Stomach (tissue), 8 donors: ENCODE measurements at regions not wholly inside any gene's neighbourhood (a gene's known extent, or its start where the extent isn't known, plus 50 kb on each side); places are given as distances from the start of the nearest gene placed in this dataset.

Experiments
- DNase-seq, 2 donors: peaks; one replicate each; pipeline versions ENCODE4 v3.0.0 to v3.0.0-alpha.2; 2013 to 2019
- H3K27ac ChIP-seq, 5 donors: fragments of 200-600 bp in 4 of 5; sonication (generic) in 4 of 5; one replicate each; pipeline ENCODE4 v1.5.1; 2013 to 2019; ENCODE audit warnings: mild to moderate bottlenecking in 1 of 5, moderate library complexity in 1 of 5
- H3K27me3 ChIP-seq, 3 donors: fragments of 200-600 bp; sonication (generic); one replicate each; pipeline ENCODE4 v1.5.1; 2017 to 2019; ENCODE audit warnings: mixed run types in 1 of 3
- H3K36me3 ChIP-seq, 4 donors: fragments of 200-600 bp; sonication (generic); 1 replicate in 3 of 4; 2 replicates in 1 of 4; pipeline ENCODE4 v1.5.1; 2016 to 2019
- H3K4me1 ChIP-seq, 4 donors: fragments of 200-600 bp; sonication (generic); one replicate each; pipeline ENCODE4 v1.5.1; 2016 to 2019
- H3K4me3 ChIP-seq, 4 donors: fragments of 200-600 bp; sonication (generic) in 3 of 4; one replicate each; pipeline ENCODE4 v1.5.1; 2016 to 2019; ENCODE audit warnings: mild to moderate bottlenecking in 1 of 4
- H3K9me3 ChIP-seq, 4 donors: fragments of 200-600 bp; sonication (generic); one replicate each; pipeline ENCODE4 v1.5.1; 2016 to 2019
- EP300 ChIP-seq: sonication (generic); formaldehyde crosslinking; IDR thresholded peaks from one replicate; pipeline ENCODE4 v1.6.1; 2017; ENCODE audit warnings: antibody characterized with exemption
- POLR2A ChIP-seq, 4 donors: fragments of 450-650 bp; IDR thresholded peaks; one replicate each; pipeline ENCODE4 v1.6.1; 2016; ENCODE audit warnings: antibody characterized with exemption in 4 of 4, control low read depth in 2 of 4, mild to moderate bottlenecking in 1 of 4, moderate library complexity in 1 of 4
- POLR2AphosphoS5 ChIP-seq, 3 donors: sonication (generic); formaldehyde crosslinking; IDR thresholded peaks; one replicate each; pipeline ENCODE4 v1.6.1; 2016; ENCODE audit warnings: antibody characterized with exemption in 3 of 3
- WGBS, 5 donors: extraction: QIAGEN DNeasy Blood & Tissue Kit in 3 of 5; methylation state at CpG; one replicate each; pipeline versions ENCODE4 v1.1.5 to v1.1.7; 2013 to 2018; 5-methylcytosine and 5-hydroxymethylcytosine counted together
- intact Hi-C: fragments of 100-400 bp; cut with DNase I; formaldehyde crosslinking; loops from one replicate; pipeline ENCODE4 v1.15.1; 2023; ENCODE audit warnings: low total_unique reads
- TF ChIP-seq, protein P1 (sequence below), 7 experiments: fragments of 450-650 bp in 4 of 7; fragments of 200-600 bp in 3 of 7; sonication (generic) in 3 of 7; IDR thresholded peaks; one replicate each; pipeline ENCODE4 v1.5.1; 2016 to 2019; ENCODE audit warnings: antibody characterized with exemption in 7 of 7, control low read depth in 2 of 7, mild to moderate bottlenecking in 1 of 7
- donor health status: healthy with polysubstance abuse.
- donor health status: Bipolar disorder and iron deficiency.
- donor health status: healthy.

GRCh38 chr2:64327129-64327509, 126.8 kb upstream of the LGALSL start:
- H3K4me1 ChIP-seq: peaks cover 18 to 45% (median 27%) of the 10 kb centered on the region in 4 donors
- TF ChIP-seq, protein P1, sequence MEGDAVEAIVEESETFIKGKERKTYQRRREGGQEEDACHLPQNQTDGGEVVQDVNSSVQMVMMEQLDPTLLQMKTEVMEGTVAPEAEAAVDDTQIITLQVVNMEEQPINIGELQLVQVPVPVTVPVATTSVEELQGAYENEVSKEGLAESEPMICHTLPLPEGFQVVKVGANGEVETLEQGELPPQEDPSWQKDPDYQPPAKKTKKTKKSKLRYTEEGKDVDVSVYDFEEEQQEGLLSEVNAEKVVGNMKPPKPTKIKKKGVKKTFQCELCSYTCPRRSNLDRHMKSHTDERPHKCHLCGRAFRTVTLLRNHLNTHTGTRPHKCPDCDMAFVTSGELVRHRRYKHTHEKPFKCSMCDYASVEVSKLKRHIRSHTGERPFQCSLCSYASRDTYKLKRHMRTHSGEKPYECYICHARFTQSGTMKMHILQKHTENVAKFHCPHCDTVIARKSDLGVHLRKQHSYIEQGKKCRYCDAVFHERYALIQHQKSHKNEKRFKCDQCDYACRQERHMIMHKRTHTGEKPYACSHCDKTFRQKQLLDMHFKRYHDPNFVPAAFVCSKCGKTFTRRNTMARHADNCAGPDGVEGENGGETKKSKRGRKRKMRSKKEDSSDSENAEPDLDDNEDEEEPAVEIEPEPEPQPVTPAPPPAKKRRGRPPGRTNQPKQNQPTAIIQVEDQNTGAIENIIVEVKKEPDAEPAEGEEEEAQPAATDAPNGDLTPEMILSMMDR (IDR thresholded peaks at IDR 0.05): no peak
- TF ChIP-seq POLR2AphosphoS5 (IDR thresholded peaks at IDR 0.05) (no peak), EP300 (no peak), POLR2A (IDR thresholded peaks at IDR 0.05) (no peak)
- peaks cover 0 to 6% (median 0%) of the 10 kb centered on the region in 3 donors for H3K27me3 ChIP-seq
- peak overlapping the region in 3 of 5 donors; percentile 34 to 76 (median 59) for H3K27ac ChIP-seq
- peak overlapping the region in 3 of 4 donors; percentile 12 to 31 (median 30) for H3K4me3 ChIP-seq
- no peaks in the 10 kb centered on the region for H3K36me3 ChIP-seq
- intact Hi-C loops: no loop called here
- 70 to 77% (median 75%) methylated on average over 5 of the region's 5 CpGs for WGBS, 5 donors
- no peaks in the 10 kb centered on the region for H3K9me3 ChIP-seq
- no peak for DNase-seq

GRCh38 chr2:64327510-64328414, 126.2 kb upstream of the LGALSL start:
- Histone ChIP-seq H3K9me3 (no peaks in the 10 kb centered on the region), H3K36me3 (no peaks in the 10 kb centered on the region), H3K4me1 (peaks cover 18 to 45% (median 27%) of the 10 kb centered on the region in 4 donors), H3K4me3 (peak overlapping the region in 3 of 4 donors; percentile 12 to 31 (median 30)), H3K27ac (peak overlapping the region in 4 of 5 donors; percentile 25 to 76 (median 46)), H3K27me3 (no peaks in the 10 kb centered on the region)
- intact Hi-C loops: no loop called here
- TF ChIP-seq POLR2A (IDR thresholded peaks at IDR 0.05): no peak
- TF ChIP-seq, protein P1 (IDR thresholded peaks at IDR 0.05): peak in 3 of 7 experiments; percentile 14 to 20 (median 20)
- WGBS, 5 donors: 58 to 73% (median 66%) methylated on average over 16 of the region's 16 CpGs
- peak in 1 of 2 donors; percentile 77 for DNase-seq

DNA sequence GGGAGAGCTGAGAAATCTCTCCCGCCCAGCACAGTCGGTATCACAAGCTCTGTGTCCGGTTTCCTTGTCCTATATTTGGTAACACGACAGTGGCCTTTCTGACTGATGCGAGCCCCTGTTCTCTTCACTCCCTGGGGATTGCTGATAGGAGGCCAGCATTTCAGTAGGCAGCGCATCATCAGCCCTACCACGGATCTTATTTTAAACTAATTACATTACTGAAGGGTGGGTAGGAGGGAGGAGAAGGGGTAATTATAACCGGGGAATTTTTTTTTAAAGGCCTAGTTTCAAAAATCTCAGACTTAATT, 125.6 kb upstream of the LGALSL start:
- intact Hi-C loops: no loop called here
- H3K36me3 ChIP-seq: no peaks in the 10 kb centered on the region
- 68 to 81% (median 72%) methylated on average over 8 of the region's 8 CpGs for WGBS, 5 donors
- H3K27me3 ChIP-seq: no peaks in the 10 kb centered on the region
- TF ChIP-seq POLR2AphosphoS5 (IDR thresholded peaks at IDR 0.05) (no peak), POLR2A (IDR thresholded peaks at IDR 0.05) (no peak), EP300 (no peak)
- TF ChIP-seq, protein P1 (IDR thresholded peaks at IDR 0.05): no peak
- peaks cover 18 to 45% (median 27%) of the 10 kb centered on the region in 4 donors for H3K4me1 ChIP-seq
- H3K4me3 ChIP-seq: no peak overlapping the region
- H3K9me3 ChIP-seq: no peaks in the 10 kb centered on the region
- no peak for DNase-seq
- peak overlapping the region in 4 of 5 donors; percentile 25 to 76 (median 46) for H3K27ac ChIP-seq

DNA sequence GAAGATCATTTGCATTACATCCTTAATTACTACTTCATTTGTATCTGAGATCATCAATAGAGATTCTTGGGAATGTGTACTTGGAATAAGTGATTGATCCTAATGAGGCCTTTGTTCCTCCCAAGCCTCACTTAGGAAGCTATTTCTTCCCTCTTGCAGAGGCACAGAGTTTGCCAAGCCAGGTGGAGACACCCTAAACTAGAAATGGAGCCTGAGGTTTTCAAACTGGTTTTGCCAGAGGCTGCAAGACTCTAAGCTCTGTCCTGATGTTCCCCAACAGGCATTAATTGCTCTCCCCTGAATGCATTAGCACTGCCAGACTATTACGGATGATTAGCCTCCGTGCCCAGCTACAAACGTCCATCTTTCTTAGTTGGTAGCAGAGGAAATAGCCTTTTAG, 125.2 kb upstream of the LGALSL start:
- Histone ChIP-seq H3K9me3 (no peaks in the 10 kb centered on the region), H3K27ac (no peak overlapping the region), H3K27me3 (no peaks in the 10 kb centered on the region), H3K36me3 (no peaks in the 10 kb centered on the region), H3K4me1 (peaks cover 18 to 45% (median 27%) of the 10 kb centered on the region in 4 donors), H3K4me3 (no peak overlapping the region)
- intact Hi-C loops: no loop called here
- 81 to 90% (median 86%) methylated on average over 3 of the region's 3 CpGs for WGBS, 5 donors
- TF ChIP-seq, protein P1 (IDR thresholded peaks at IDR 0.05): no peak
- TF ChIP-seq POLR2A (IDR thresholded peaks at IDR 0.05): no peak
- no peak for TF ChIP-seq EP300
- no peak for TF ChIP-seq POLR2AphosphoS5 (IDR thresholded peaks at IDR 0.05)
- DNase-seq: no peak
